ENCODE measurements at regions not wholly inside any gene's neighbourhood (a gene's known extent, or its start where the extent isn't known, plus 50 kb on each side); places are given as distances from the start of the nearest gene placed in this dataset.

DNA sequence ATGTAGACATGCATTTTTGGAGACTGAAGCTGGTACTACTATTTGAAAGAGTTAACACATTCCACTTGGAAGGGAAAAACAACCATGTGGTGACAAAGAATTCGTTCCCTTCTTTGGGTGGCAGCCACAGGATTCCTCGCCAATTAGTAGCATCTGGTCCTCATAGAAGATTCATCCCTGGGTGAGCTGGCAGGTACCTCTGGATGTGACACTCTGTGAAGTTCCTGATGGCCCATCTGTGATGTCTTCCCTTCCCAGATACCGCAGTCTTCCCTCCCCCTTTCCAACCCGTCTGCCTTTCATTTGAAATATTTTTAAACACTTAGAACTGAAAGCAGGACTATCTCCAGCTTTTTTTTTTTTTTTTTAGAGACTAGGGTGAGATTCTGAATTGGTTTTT, 569.5 kb downstream of the TYW1 start:
- TF ChIP-seq, protein P1, sequence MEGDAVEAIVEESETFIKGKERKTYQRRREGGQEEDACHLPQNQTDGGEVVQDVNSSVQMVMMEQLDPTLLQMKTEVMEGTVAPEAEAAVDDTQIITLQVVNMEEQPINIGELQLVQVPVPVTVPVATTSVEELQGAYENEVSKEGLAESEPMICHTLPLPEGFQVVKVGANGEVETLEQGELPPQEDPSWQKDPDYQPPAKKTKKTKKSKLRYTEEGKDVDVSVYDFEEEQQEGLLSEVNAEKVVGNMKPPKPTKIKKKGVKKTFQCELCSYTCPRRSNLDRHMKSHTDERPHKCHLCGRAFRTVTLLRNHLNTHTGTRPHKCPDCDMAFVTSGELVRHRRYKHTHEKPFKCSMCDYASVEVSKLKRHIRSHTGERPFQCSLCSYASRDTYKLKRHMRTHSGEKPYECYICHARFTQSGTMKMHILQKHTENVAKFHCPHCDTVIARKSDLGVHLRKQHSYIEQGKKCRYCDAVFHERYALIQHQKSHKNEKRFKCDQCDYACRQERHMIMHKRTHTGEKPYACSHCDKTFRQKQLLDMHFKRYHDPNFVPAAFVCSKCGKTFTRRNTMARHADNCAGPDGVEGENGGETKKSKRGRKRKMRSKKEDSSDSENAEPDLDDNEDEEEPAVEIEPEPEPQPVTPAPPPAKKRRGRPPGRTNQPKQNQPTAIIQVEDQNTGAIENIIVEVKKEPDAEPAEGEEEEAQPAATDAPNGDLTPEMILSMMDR (IDR thresholded peaks at IDR 0.05) = no peak
- TF ChIP-seq POLR2A (IDR thresholded peaks at IDR 0.05; ENCODE audit: low read depth) (no peak), POLR2AphosphoS5 (IDR thresholded peaks at IDR 0.05) (no peak)

All from esophagus muscularis mucosa (tissue), 3 donors.